ENCODE measurements at regions not wholly inside any gene's neighbourhood (a gene's known extent, or its start where the extent isn't known, plus 50 kb on each side); places are given as distances from the start of the nearest gene placed in this dataset.

- DNase-seq, result no peak
These were observed 659.4 kb downstream of the BCL11B start for GRCh38 chr14:98612434-98613200.

- DNase-seq, result no peak
These were observed 657.3 kb downstream of the BCL11B start for GRCh38 chr14:98614741-98615140.

GRCh38 chr14:98622208-98623051 is 649.6 kb downstream of the BCL11B start:
- DNase-seq, result no peak

- no peak for DNase-seq
These were observed 648.1 kb downstream of the BCL11B start for GRCh38 chr14:98623788-98624415.

GRCh38 chr14:98633380-98633779 is 638.6 kb downstream of the BCL11B start:
- DNase-seq, result no peak

GRCh38 chr14:98634043-98634820 is 637.8 kb downstream of the BCL11B start:
- DNase-seq, result no peak

GRCh38 chr14:98638366-98638765 is 633.6 kb downstream of the BCL11B start:
- no peak for DNase-seq

- no peak for DNase-seq
These were observed 624.2 kb downstream of the BCL11B start for GRCh38 chr14:98647754-98648153.

- DNase-seq, result no peak
These were observed 621.0 kb downstream of the BCL11B start for GRCh38 chr14:98651037-98651436.

GRCh38 chr14:98665007-98665406 is 607.0 kb downstream of the BCL11B start:
- no peak for DNase-seq

- no peak for DNase-seq
These were observed 605.5 kb downstream of the BCL11B start for GRCh38 chr14:98666545-98666944.

- no peak for DNase-seq
These were observed 590.0 kb downstream of the BCL11B start for GRCh38 chr14:98682033-98682432.

- no peak for DNase-seq
These were observed 589.3 kb downstream of the BCL11B start for GRCh38 chr14:98682726-98683125.

GRCh38 chr14:98684468-98684867 is 587.5 kb downstream of the BCL11B start:
- DNase-seq, result no peak

GRCh38 chr14:98685725-98686124 is 586.3 kb downstream of the BCL11B start:
- DNase-seq, result no peak

GRCh38 chr14:98688446-98688845 is 583.6 kb downstream of the BCL11B start:
- no peak for DNase-seq

GRCh38 chr14:98689951-98690350 is 582.0 kb downstream of the BCL11B start:
- no peak for DNase-seq

- no peak for DNase-seq
These were observed 579.2 kb downstream of the BCL11B start for GRCh38 chr14:98692832-98693231.

- no peak for DNase-seq
These were observed 577.5 kb downstream of the BCL11B start for GRCh38 chr14:98694541-98694940.

GRCh38 chr14:98695809-98696208 is 576.2 kb downstream of the BCL11B start:
- no peak for DNase-seq

- no peak for DNase-seq
These were observed 573.7 kb downstream of the BCL11B start for GRCh38 chr14:98698341-98698740.

GRCh38 chr14:98700748-98701147 is 571.2 kb downstream of the BCL11B start:
- no peak for DNase-seq

GRCh38 chr14:98701377-98701776 is 570.6 kb downstream of the BCL11B start:
- no peak for DNase-seq

Data from NCI-H2227 treated with DMSO at 0.1 percent for 48 hours (cell line).